Urinary bladder (tissue), 3 donors: ENCODE measurements at regions not wholly inside any gene's neighbourhood (a gene's known extent, or its start where the extent isn't known, plus 50 kb on each side); places are given as distances from the start of the nearest gene placed in this dataset.

Experiments used
- DNase-seq: peaks from one replicate; pipeline ENCODE4 v3.0.0-alpha.2; 2015; ENCODE audit errors: extremely low spot score
- H3K27ac ChIP-seq: one replicate; pipeline ENCODE4 v1.5.1; 2013; ENCODE audit warnings: low read depth, mild to moderate bottlenecking, moderate library complexity
- H3K36me3 ChIP-seq: one replicate; pipeline ENCODE4 v1.6.1; 2013; ENCODE audit warnings: mild to moderate bottlenecking, moderate library complexity; ENCODE audit not compliant: insufficient read depth
- H3K4me1 ChIP-seq: one replicate; pipeline ENCODE4 v1.6.1; 2013; ENCODE audit warnings: mild to moderate bottlenecking, moderate library complexity; ENCODE audit not compliant: insufficient read depth
- H3K4me3 ChIP-seq: one replicate; pipeline ENCODE4 v1.5.1; 2013; ENCODE audit warnings: low read depth, low read length
- WGBS: extraction: QIAGEN DNeasy Blood & Tissue Kit; methylation state at CpG from one replicate; pipeline ENCODE4 v1.1.7; 2013; 5-methylcytosine and 5-hydroxymethylcytosine counted together
- donor health status: healthy with polysubstance abuse.
- donor health status: healthy.

GRCh38 chr7:156255635-156256034 is 384.9 kb upstream of the RNF32 start:
- Histone ChIP-seq H3K36me3 (no peaks in the 10 kb centered on the region), H3K27ac (no peak overlapping the region), H3K4me1 (no peaks in the 10 kb centered on the region), H3K4me3 (no peak overlapping the region)
- 86% methylated on average over 5 of the region's 5 CpGs for WGBS
- no peak for DNase-seq

GRCh38 chr7:156251861-156252260 is 388.7 kb upstream of the RNF32 start:
- Histone ChIP-seq H3K4me3 (no peak overlapping the region), H3K27ac (no peak overlapping the region), H3K4me1 (no peaks in the 10 kb centered on the region), H3K36me3 (no peaks in the 10 kb centered on the region)
- DNase-seq, result no peak
- 86% methylated on average over 9 of the region's 9 CpGs for WGBS

DNA sequence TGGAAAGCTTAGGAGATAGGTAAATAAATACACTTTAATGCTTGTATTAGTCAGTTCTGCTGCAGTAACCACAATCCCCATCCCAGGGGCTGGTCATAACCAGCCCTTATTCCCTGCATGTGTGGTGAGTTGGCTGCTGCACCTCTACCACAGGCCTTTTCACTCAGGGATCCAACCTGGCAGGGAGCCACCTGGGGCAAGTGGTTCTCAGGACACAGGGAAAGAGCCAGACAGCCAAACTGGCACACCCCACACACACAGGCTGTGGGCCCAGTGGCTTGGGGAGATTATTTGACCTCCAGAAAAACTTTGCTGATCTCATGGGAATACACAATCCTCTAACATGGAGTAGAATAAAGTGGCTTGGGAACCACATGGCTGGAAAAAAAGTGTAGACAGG is 400.0 kb upstream of the RNF32 start:
- no peaks in the 10 kb centered on the region for H3K4me1 ChIP-seq
- no peak for DNase-seq
- no peaks in the 10 kb centered on the region for H3K36me3 ChIP-seq
- H3K27ac ChIP-seq, result no peak overlapping the region
- no peak overlapping the region for H3K4me3 ChIP-seq

- Histone ChIP-seq H3K4me1 (no peaks in the 10 kb centered on the region), H3K36me3 (no peaks in the 10 kb centered on the region), H3K27ac (no peak overlapping the region), H3K4me3 (no peak overlapping the region)
- WGBS, result 89% methylated on average over 19 of the region's 19 CpGs
- no peak for DNase-seq
Measured at GRCh38 chr7:156238366-156239133, 402.0 kb upstream of the RNF32 start.

DNA sequence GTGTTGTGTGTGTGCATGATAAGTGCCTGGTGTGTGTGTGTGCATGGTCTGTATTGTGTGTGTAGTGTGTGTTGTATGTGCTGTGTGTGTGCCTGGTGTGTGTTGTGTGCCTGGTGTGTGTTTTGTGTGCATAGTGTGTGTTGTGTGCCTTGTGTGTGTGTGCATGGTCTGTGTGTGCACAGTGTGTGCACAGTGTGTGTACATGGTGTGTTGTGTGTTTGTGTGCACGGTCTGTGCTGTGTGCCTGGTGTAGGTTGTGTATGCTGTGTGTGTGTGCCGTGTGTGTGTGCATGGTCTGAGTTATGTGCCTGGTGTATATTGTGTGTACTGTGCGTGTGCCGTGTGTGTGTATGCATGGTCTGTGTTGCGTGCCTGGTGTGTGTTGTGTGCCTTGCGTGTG is 403.0 kb upstream of the RNF32 start:
- no peak overlapping the region for H3K4me3 ChIP-seq
- no peak overlapping the region for H3K27ac ChIP-seq
- no peaks in the 10 kb centered on the region for H3K4me1 ChIP-seq
- WGBS, result 93% methylated on average over 6 of the region's 6 CpGs
- DNase-seq, result no peak
- H3K36me3 ChIP-seq, result no peaks in the 10 kb centered on the region

- no peak overlapping the region for H3K27ac ChIP-seq
- DNase-seq, result no peak
Measured at GRCh38 chr7:156236936-156237599, 403.5 kb upstream of the RNF32 start.

DNA sequence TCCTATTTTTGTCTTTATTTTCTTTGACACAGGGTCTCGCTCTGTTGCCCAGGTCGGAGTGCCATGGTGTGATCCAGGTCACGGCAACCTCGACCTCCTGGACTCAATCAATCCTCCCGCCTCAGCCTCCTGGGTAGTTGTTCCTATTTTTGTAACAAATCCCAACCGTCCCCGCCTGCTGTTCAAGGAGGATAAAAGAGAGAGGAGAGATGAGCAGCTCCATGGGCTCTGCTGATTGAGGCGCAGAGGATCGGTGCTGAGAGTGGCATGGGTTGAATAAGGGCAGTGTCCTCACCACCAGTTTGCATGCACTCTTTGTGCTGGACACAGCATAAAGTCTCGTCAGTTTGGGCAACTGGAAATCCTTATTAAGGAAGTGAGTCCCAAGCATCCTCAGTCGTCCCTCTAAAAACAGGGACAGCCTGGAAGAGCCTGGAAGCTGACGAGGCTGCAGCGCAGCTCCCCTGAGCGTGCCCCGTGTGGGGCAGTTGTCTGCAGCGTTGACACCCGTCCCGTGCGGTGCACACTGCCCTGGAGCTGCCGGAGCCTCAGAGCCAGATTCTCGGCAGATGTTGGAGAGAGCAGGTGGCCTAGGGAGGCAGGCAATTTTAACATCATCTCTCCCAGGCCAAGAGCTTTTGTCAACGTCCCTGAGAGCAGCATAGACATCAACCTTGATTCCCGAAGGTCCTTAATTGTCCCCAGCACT is 404.2 kb upstream of the RNF32 start:
- no peak for DNase-seq
- Histone ChIP-seq H3K36me3 (no peaks in the 10 kb centered on the region), H3K4me3 (no peak overlapping the region), H3K4me1 (no peaks in the 10 kb centered on the region), H3K27ac (no peak overlapping the region)
- WGBS, result 79% methylated on average over 23 of the region's 23 CpGs

More at GRCh38 chr7:156236936-156237599, 403.5 kb upstream of the RNF32 start:
- Histone ChIP-seq H3K4me1 (no peaks in the 10 kb centered on the region), H3K4me3 (no peak overlapping the region), H3K36me3 (no peaks in the 10 kb centered on the region)
- 91% methylated on average over 15 of the region's 15 CpGs for WGBS

DNA sequence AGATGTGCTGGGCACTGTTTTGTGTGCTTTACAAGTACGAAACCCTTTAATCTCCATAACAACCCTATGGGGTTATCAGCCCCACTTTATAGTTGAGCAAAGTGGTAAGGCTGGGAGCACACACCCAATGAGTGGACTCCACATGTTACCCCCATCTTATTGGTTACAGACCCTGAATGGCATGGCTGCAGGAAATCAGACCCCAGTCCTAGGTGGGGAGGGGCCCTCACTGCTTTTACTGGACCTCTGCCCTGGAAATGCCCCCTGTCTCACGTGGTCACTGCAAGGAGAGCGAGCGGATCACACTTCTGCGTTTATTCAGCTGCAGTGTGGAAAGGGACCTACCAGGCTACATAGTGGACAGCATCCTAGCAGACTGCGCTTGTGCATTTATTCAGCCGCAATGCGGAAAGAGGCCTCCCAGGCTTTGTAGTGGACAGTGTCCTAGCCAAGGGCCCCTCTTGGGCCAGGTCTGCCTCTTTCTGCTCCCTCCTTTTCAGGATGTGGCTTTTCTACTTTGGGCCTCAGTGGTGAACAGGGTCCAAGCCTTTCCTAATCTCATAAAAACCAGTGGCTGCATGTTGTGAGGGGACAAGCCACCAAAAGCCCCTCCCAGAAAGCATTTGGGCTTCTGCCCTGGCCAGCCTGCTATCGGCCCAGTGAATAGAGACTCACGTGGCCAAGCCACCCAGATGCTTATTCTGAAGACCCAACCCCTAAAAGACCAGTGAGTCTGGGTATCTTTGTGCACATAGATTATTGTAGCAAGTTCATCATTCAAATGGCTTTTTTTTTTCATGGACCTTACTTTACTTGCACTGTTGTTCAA is 405.7 kb upstream of the RNF32 start:
- no peak for DNase-seq
- Histone ChIP-seq H3K36me3 (no peaks in the 10 kb centered on the region), H3K4me1 (no peaks in the 10 kb centered on the region), H3K27ac (no peak overlapping the region), H3K4me3 (no peak overlapping the region)
- 75% methylated on average over 10 of the region's 10 CpGs for WGBS

DNA sequence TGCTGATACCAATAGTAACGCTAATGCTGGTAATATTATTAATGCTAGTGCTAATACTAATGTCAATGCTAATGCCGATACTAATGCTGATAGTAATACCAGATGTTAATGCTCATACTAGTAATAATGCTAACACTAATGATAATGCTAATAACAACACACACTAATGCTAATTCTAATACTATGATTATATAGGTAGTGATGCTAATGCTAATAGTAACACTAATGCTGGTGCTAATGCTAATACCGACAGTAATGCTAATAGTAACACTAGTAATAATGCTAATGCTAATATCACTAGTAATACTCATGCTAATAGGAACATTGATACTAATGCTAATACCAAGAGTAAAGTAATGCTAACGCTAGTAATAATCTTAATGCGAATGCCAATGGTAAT is 406.4 kb upstream of the RNF32 start:
- no peaks in the 10 kb centered on the region for H3K36me3 ChIP-seq
- H3K4me1 ChIP-seq, result no peaks in the 10 kb centered on the region
- DNase-seq, result no peak
- H3K27ac ChIP-seq, result no peak overlapping the region
- 94% methylated on average over 5 of the region's 5 CpGs for WGBS
- H3K4me3 ChIP-seq, result no peak overlapping the region

- no peak for DNase-seq
- Histone ChIP-seq H3K36me3 (no peaks in the 10 kb centered on the region), H3K4me3 (no peak overlapping the region), H3K27ac (no peak overlapping the region), H3K4me1 (no peaks in the 10 kb centered on the region)
- 90% methylated on average over 37 of the region's 37 CpGs for WGBS
Measured at GRCh38 chr7:156232931-156233705, 407.5 kb upstream of the RNF32 start.

- whole genome bisulfite sequencing, result 88% methylated on average over 12 of the region's 12 CpGs
- DNase-seq, result no peak
- no peak overlapping the region for H3K4me3 ChIP-seq
- no peaks in the 10 kb centered on the region for H3K36me3 ChIP-seq
- no peaks in the 10 kb centered on the region for H3K4me1 ChIP-seq
- H3K27ac ChIP-seq, result no peak overlapping the region
Measured at GRCh38 chr7:156230576-156230975, 410.0 kb upstream of the RNF32 start.

GRCh38 chr7:156224833-156225225 is 412.6 kb upstream of the SHH start:
- H3K27ac ChIP-seq, result no peak overlapping the region
- H3K4me1 ChIP-seq, result no peaks in the 10 kb centered on the region
- H3K36me3 ChIP-seq, result no peaks in the 10 kb centered on the region
- no peak overlapping the region for H3K4me3 ChIP-seq
- WGBS, result 91% methylated on average over 1 of the region's 1 CpG
- DNase-seq, result no peak
